ENCODE measurements at regions not wholly inside any gene's neighbourhood (a gene's known extent, or its start where the extent isn't known, plus 50 kb on each side); places are given as distances from the start of the nearest gene placed in this dataset.

GRCh38 chr9:81244631-81245030 is 444.7 kb downstream of the TLE1 start:
- TF ChIP-seq EZH2phosphoT487 (IDR thresholded peaks at IDR 0.05; ENCODE audit: borderline replicate concordance) (no peak), CTCF (conservative IDR thresholded peaks at IDR 0.05; ENCODE audit: low read length) (no peak)
- no peak overlapping the region for H3K4me2 ChIP-seq (ENCODE audit: low read depth, low read length, poor library complexity, severe bottlenecking)
- H4K20me1 ChIP-seq (ENCODE audit: insufficient read depth, low read length, poor library complexity, severe bottlenecking): no peaks in the 10 kb centered on the region
- H3K9me3 ChIP-seq (ENCODE audit: insufficient read depth, low read depth, low read length): no peaks in the 10 kb centered on the region
- no peaks in the 10 kb centered on the region for H3K36me3 ChIP-seq (ENCODE audit: insufficient read depth, low read length)
- H3K79me2 ChIP-seq (ENCODE audit: insufficient read depth, low read length): no peaks in the 10 kb centered on the region
- no peaks in the 10 kb centered on the region for H3K9me2 ChIP-seq (replicated peaks; ENCODE audit: low read depth, low read length)
- no peak overlapping the region for H3K4me3 ChIP-seq (ENCODE audit: low read length, poor library complexity, severe bottlenecking)
- no peak overlapping the region for H2AFZ ChIP-seq (ENCODE audit: low read length)
- no peaks in the 10 kb centered on the region for H3K4me1 ChIP-seq (ENCODE audit: insufficient read depth, low read length, poor library complexity, severe bottlenecking)
- no peak overlapping the region for H3K9ac ChIP-seq (ENCODE audit: low read depth, low read length, poor library complexity, severe bottlenecking)
- no peaks in the 10 kb centered on the region for H3K27me3 ChIP-seq (ENCODE audit: insufficient read depth, low read length, poor library complexity, severe bottlenecking)
- H3F3A ChIP-seq (ENCODE audit: low read depth): no peaks in the 10 kb centered on the region

DNA sequence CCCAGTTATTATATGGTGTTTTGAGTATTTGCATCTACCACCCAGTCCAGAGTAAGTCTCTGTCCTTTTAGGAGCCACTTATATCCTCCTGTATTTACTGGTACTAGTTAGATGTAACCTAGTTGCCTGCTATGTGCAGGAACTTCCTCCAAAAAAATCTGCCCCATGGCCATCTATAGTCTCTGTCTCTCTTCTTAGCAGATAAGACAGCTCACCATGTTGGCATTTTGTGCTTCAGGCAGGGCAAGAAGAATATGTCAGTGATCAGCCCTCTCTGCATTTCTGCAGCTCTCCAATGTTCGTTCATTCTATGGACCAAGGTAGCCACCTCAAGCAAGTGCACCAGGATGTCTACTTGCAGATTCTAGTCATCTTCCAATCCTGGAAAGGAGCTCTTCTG is 446.5 kb downstream of the TLE1 start:
- Histone ChIP-seq H3K4me1 (ENCODE audit: insufficient read depth, low read length, poor library complexity, severe bottlenecking) (no peaks in the 10 kb centered on the region), H3K79me2 (ENCODE audit: insufficient read depth, low read length) (no peaks in the 10 kb centered on the region), H3K27me3 (ENCODE audit: insufficient read depth, low read length, poor library complexity, severe bottlenecking) (peaks cover under 1% of the 10 kb centered on the region), H3K4me3 (ENCODE audit: low read length, poor library complexity, severe bottlenecking) (no peak overlapping the region), H3K9me3 (ENCODE audit: insufficient read depth, low read depth, low read length) (no peaks in the 10 kb centered on the region), H3K9ac (ENCODE audit: low read depth, low read length, poor library complexity, severe bottlenecking) (no peak overlapping the region), H4K20me1 (ENCODE audit: insufficient read depth, low read length, poor library complexity, severe bottlenecking) (no peaks in the 10 kb centered on the region), H2AFZ (ENCODE audit: low read length) (no peak overlapping the region), H3K4me2 (ENCODE audit: low read depth, low read length, poor library complexity, severe bottlenecking) (no peak overlapping the region), H3F3A (ENCODE audit: low read depth) (no peaks in the 10 kb centered on the region), H3K9me2 (replicated peaks; ENCODE audit: low read depth, low read length) (no peaks in the 10 kb centered on the region), H3K36me3 (ENCODE audit: insufficient read depth, low read length) (no peaks in the 10 kb centered on the region)
- TF ChIP-seq EZH2phosphoT487 (IDR thresholded peaks at IDR 0.05; ENCODE audit: borderline replicate concordance): no peak
- TF ChIP-seq CTCF (conservative IDR thresholded peaks at IDR 0.05; ENCODE audit: low read length): no peak

- Histone ChIP-seq H3K4me2 (ENCODE audit: low read depth, low read length, poor library complexity, severe bottlenecking) (no peak overlapping the region), H3K4me3 (ENCODE audit: low read length, poor library complexity, severe bottlenecking) (no peak overlapping the region), H3K9me3 (ENCODE audit: insufficient read depth, low read depth, low read length) (no peaks in the 10 kb centered on the region), H3K27me3 (ENCODE audit: insufficient read depth, low read length, poor library complexity, severe bottlenecking) (peaks cover 16% of the 10 kb centered on the region), H3K4me1 (ENCODE audit: insufficient read depth, low read length, poor library complexity, severe bottlenecking) (no peaks in the 10 kb centered on the region), H3K9me2 (replicated peaks; ENCODE audit: low read depth, low read length) (no peaks in the 10 kb centered on the region), H4K20me1 (ENCODE audit: insufficient read depth, low read length, poor library complexity, severe bottlenecking) (no peaks in the 10 kb centered on the region), H3F3A (ENCODE audit: low read depth) (no peaks in the 10 kb centered on the region), H3K9ac (ENCODE audit: low read depth, low read length, poor library complexity, severe bottlenecking) (no peak overlapping the region), H3K79me2 (ENCODE audit: insufficient read depth, low read length) (no peaks in the 10 kb centered on the region), H2AFZ (ENCODE audit: low read length) (no peak overlapping the region), H3K36me3 (ENCODE audit: insufficient read depth, low read length) (no peaks in the 10 kb centered on the region)
- TF ChIP-seq EZH2phosphoT487 (IDR thresholded peaks at IDR 0.05; ENCODE audit: borderline replicate concordance): no peak
- no peak for TF ChIP-seq CTCF (conservative IDR thresholded peaks at IDR 0.05; ENCODE audit: low read length)
These were observed 450.0 kb downstream of the TLE1 start for GRCh38 chr9:81239388-81239787.

Measured in Loucy (cell line).